ENCODE measurements at regions not wholly inside any gene's neighbourhood (a gene's known extent, or its start where the extent isn't known, plus 50 kb on each side); places are given as distances from the start of the nearest gene placed in this dataset.

GRCh38 chr16:14002416-14002990 is 68.6 kb upstream of the MRTFB start:
- TF ChIP-seq CTCF (IDR thresholded peaks at IDR 0.05; ENCODE audit: low read depth, low read length) = no peak
- no peak for TF ChIP-seq EZH2phosphoT487 (IDR thresholded peaks at IDR 0.05; ENCODE audit: low read depth)

All from OCI-LY3 (cell line).